ENCODE measurements at regions not wholly inside any gene's neighbourhood (a gene's known extent, or its start where the extent isn't known, plus 50 kb on each side); places are given as distances from the start of the nearest gene placed in this dataset.

- TF ChIP-seq REST (IDR thresholded peaks at IDR 0.05; ENCODE audit: low read depth) = no peak
- no peak for TF ChIP-seq EP300 (IDR thresholded peaks at IDR 0.05; ENCODE audit: borderline replicate concordance)
- no peak for TF ChIP-seq RAD21 (IDR thresholded peaks at IDR 0.05; ENCODE audit: low read depth)
- TF ChIP-seq YY1 (IDR thresholded peaks at IDR 0.05; ENCODE audit: low read depth) = no peak
- no peak for TF ChIP-seq USF1 (IDR thresholded peaks at IDR 0.05)
Observed at GRCh38 chr16:81164958-81165357, 68.8 kb upstream of the GCSH start.
